Lung (tissue), 11 donors: ENCODE measurements at regions not wholly inside any gene's neighbourhood (a gene's known extent, or its start where the extent isn't known, plus 50 kb on each side); places are given as distances from the start of the nearest gene placed in this dataset.

Experiments used
- ATAC-seq: fragments of 200-7000 bp; cut with Tn5 transposase; one replicate; pipeline ENCODE4 v1.9.1; 2020; ENCODE audit warnings: moderate number of reproducible peaks; ENCODE audit not compliant: insufficient read depth, low FRiP score
- DNase-seq, 3 donors: peaks; one replicate each; pipeline ENCODE4 v3.0.0-alpha.2; 2013 to 2017
- H3K27ac ChIP-seq, 2 donors: one replicate each; pipeline ENCODE4 v1.5.1; 2013; ENCODE audit warnings: mild to moderate bottlenecking in 2 of 2, moderate library complexity in 2 of 2, control low read depth in 1 of 2, inconsistent platforms in 1 of 2, low read depth in 1 of 2, low read length in 1 of 2
- H3K27me3 ChIP-seq, 3 donors: one replicate each; pipeline ENCODE4 v1.5.1; 2013; ENCODE audit warnings: low read length in 2 of 3; ENCODE audit not compliant: control insufficient read depth in 3 of 3, insufficient read depth in 3 of 3
- H3K36me3 ChIP-seq, 4 donors: one replicate each; pipeline ENCODE4 v1.5.1; 2013; ENCODE audit warnings: low read length in 4 of 4, mild to moderate bottlenecking in 1 of 4, moderate library complexity in 1 of 4; ENCODE audit not compliant: control insufficient read depth in 4 of 4, insufficient read depth in 4 of 4
- H3K4me1 ChIP-seq, 5 donors: one replicate each; pipeline ENCODE4 v1.5.1; 2013; ENCODE audit warnings: low read length in 5 of 5, mild to moderate bottlenecking in 2 of 5, moderate library complexity in 1 of 5; ENCODE audit not compliant: control insufficient read depth in 5 of 5, insufficient read depth in 5 of 5
- H3K4me3 ChIP-seq: one replicate; pipeline ENCODE4 v1.5.1; 2013; ENCODE audit warnings: mild to moderate bottlenecking, control low read depth, moderate library complexity
- H3K9ac ChIP-seq, 2 donors: one replicate each; pipeline ENCODE4 v1.5.1; 2013; ENCODE audit warnings: low read length in 2 of 2, control low read depth in 1 of 2; ENCODE audit not compliant: insufficient read depth in 1 of 2
- H3K9me3 ChIP-seq, 4 donors: one replicate each; pipeline ENCODE4 v1.5.1; 2013; ENCODE audit warnings: low read length in 3 of 4, mild to moderate bottlenecking in 1 of 4, moderate library complexity in 1 of 4; ENCODE audit not compliant: control insufficient read depth in 4 of 4, insufficient read depth in 3 of 4
- CTCF ChIP-seq: IDR thresholded peaks from 2 replicates; pipeline ENCODE4 v1.5.1; 2012; ENCODE audit warnings: mild to moderate bottlenecking; ENCODE audit errors: control extremely low read depth, extremely low read depth
- WGBS, 2 donors: extraction: QIAGEN DNeasy Blood & Tissue Kit; methylation state at CpG; one replicate each; pipeline ENCODE4 v1.1.7; 2013; 5-methylcytosine and 5-hydroxymethylcytosine counted together
- donor health status: control.
- donor health status: control.
- donor health status: Bipolar disorder and iron deficiency.
- donor health status: healthy.
- donor health status: DM: yes; HTN: yes; CAD: no.

- no peak for DNase-seq
- Histone ChIP-seq H3K36me3 (no peaks in the 10 kb centered on the region), H3K27me3 (no peaks in the 10 kb centered on the region), H3K4me3 (no peak overlapping the region), H3K27ac (no peak overlapping the region), H3K9ac (no peak overlapping the region), H3K4me1 (peaks cover 0 to 11% (median 4%) of the 10 kb centered on the region in 5 donors), H3K9me3 (peaks cover 0 to 21% (median 4%) of the 10 kb centered on the region in 4 donors)
- 80 to 91% methylated on average over 7 of the region's 7 CpGs for WGBS, 2 donors
- no peak for TF ChIP-seq CTCF
- no peak for ATAC-seq
Observed at GRCh38 chr14:104398656-104399055, 180.9 kb upstream of the C14orf180 start.

DNA sequence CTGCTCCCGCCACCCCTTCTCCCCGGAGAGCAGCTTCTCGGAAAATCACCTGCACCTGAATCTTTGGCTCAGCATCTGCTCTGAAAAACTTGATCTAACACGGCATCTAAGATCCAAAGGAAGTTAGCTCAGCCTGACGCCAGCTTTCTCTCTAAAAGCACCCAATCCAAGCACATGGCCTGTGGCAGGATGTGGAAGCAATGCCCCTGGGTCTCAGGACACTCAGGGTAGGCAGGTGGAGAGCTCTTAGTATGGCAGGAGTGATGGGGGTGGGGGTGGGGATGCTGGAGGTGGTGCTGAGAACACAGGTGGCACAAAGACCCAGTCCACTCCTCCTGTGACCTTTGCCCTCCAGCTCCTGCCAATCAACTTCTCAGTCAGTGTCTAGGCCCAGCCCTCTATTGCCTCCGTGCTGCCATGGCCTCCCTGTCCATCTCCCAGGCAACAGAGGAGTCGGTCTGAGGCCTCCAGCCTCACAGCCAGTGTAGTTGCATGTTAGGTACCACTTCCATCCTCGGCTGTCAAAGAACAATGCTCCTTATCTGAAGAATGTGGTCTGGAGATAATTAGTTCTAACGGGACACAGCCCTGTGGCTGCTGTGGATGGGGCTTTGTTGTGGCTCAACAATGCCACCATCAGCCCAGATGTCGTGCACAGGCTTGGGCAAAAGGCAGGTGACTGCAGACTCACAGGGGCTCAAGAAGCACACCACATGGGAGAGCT is 180.0 kb upstream of the C14orf180 start:
- peak in 1 of 3 donors; percentile 9 for DNase-seq
- TF ChIP-seq CTCF: no peak

GRCh38 chr14:104400355-104400754 is 179.2 kb upstream of the C14orf180 start:
- Histone ChIP-seq H3K4me1 (peaks cover 0 to 4% (median 0%) of the 10 kb centered on the region in 5 donors), H3K27ac (no peak overlapping the region), H3K4me3 (no peak overlapping the region), H3K36me3 (no peaks in the 10 kb centered on the region), H3K27me3 (peaks cover 0 to 4% (median 0%) of the 10 kb centered on the region in 3 donors), H3K9ac (no peak overlapping the region), H3K9me3 (peaks cover 0 to 21% (median 4%) of the 10 kb centered on the region in 4 donors)
- no peak for DNase-seq
- ATAC-seq: no peak
- no peak for TF ChIP-seq CTCF
- WGBS, 2 donors: 81 to 87% methylated on average over 4 of the region's 4 CpGs

More for the DNA sequence above, 180.0 kb upstream of the C14orf180 start:
- peaks cover 0 to 21% (median 4%) of the 10 kb centered on the region in 4 donors for H3K9me3 ChIP-seq
- no peak overlapping the region for H3K9ac ChIP-seq
- H3K4me1 ChIP-seq: peaks cover 0 to 3% (median 0%) of the 10 kb centered on the region in 5 donors
- no peak for ATAC-seq
- H3K4me3 ChIP-seq: no peak overlapping the region
- H3K27ac ChIP-seq: no peak overlapping the region
- WGBS, 2 donors: 60 to 70% methylated on average over 10 of the region's 10 CpGs
- no peaks in the 10 kb centered on the region for H3K36me3 ChIP-seq
- peaks cover 0 to 1% (median 0%) of the 10 kb centered on the region in 3 donors for H3K27me3 ChIP-seq
